DOHH2 (cell line): ENCODE measurements at regions not wholly inside any gene's neighbourhood (a gene's known extent, or its start where the extent isn't known, plus 50 kb on each side); places are given as distances from the start of the nearest gene placed in this dataset.

Source experiments
- EZH2phosphoT487 ChIP-seq: fragments of 200-600 bp; sonication (generic); IDR thresholded peaks from 2 replicates; pipeline ENCODE4 v1.6.1; 2017; ENCODE audit warnings: borderline replicate concordance, mild to moderate bottlenecking, antibody characterized with exemption, low read length, moderate library complexity, mixed read lengths
- TF ChIP-seq, protein P1 (sequence below): fragments of 200-600 bp; sonication (generic); IDR thresholded peaks from one replicate; pipeline ENCODE4 v1.5.1; 2014; ENCODE audit warnings: antibody characterized with exemption, mild to moderate bottlenecking, low read depth, low read length; ENCODE audit not compliant: poor library complexity, severe bottlenecking

DNA sequence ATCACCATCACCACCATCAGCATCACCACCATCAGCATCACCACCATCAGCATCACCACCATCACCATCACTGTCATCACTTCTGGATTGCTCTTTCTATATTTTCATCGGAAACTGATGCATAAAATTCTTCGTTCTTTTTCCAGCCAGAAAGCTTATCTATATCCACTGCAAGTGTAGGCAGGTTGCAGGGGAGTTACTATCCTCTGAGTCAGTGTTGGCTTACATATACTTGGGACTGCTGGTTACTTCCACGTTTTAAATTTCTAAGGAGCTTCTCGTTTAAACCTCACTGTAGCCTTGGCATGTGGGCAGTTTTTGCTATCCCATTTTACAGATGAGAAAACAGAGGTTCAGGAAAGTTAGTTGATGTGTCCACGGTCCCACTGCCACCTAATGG, 66.1 kb downstream of the FOXL3 start:
- TF ChIP-seq, protein P1, sequence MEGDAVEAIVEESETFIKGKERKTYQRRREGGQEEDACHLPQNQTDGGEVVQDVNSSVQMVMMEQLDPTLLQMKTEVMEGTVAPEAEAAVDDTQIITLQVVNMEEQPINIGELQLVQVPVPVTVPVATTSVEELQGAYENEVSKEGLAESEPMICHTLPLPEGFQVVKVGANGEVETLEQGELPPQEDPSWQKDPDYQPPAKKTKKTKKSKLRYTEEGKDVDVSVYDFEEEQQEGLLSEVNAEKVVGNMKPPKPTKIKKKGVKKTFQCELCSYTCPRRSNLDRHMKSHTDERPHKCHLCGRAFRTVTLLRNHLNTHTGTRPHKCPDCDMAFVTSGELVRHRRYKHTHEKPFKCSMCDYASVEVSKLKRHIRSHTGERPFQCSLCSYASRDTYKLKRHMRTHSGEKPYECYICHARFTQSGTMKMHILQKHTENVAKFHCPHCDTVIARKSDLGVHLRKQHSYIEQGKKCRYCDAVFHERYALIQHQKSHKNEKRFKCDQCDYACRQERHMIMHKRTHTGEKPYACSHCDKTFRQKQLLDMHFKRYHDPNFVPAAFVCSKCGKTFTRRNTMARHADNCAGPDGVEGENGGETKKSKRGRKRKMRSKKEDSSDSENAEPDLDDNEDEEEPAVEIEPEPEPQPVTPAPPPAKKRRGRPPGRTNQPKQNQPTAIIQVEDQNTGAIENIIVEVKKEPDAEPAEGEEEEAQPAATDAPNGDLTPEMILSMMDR, result no peak
- TF ChIP-seq EZH2phosphoT487, result no peak
